ENCODE measurements at regions not wholly inside any gene's neighbourhood (a gene's known extent, or its start where the extent isn't known, plus 50 kb on each side); places are given as distances from the start of the nearest gene placed in this dataset.

GRCh38 chr3:25287291-25287884 lies 140.7 kb upstream of the RARB start:
- Histone ChIP-seq H3K27me3 (ENCODE audit: control insufficient read depth in 2 of 2, insufficient read depth in 2 of 2, low read length in 2 of 2) (peaks cover 0 to under 1% of the 10 kb centered on the region in 2 experiments), H3K4me3 (replicated peaks in 1 of 3; ENCODE audit: insufficient read depth in 1 of 3, low read depth in 1 of 3, low read length in 3 of 3) (no peak overlapping the region), H3K9me1 (replicated peaks; ENCODE audit: control insufficient read depth, extremely low read depth, insufficient read depth, low read length) (no peaks in the 10 kb centered on the region), H3K9ac (replicated peaks; ENCODE audit: extremely low read depth, insufficient read depth, low read length) (no peak overlapping the region), H3K27ac (ENCODE audit: insufficient read depth, low read depth, low read length) (no peak overlapping the region), H4K20me1 (replicated peaks; ENCODE audit: control insufficient read depth, extremely low read depth, insufficient read depth, low read length) (no peaks in the 10 kb centered on the region), H3K36me3 (ENCODE audit: control insufficient read depth in 2 of 2, extremely low read depth in 1 of 2, insufficient read depth in 2 of 2, low read length in 2 of 2) (no peaks in the 10 kb centered on the region), H3K79me2 (ENCODE audit: control insufficient read depth, insufficient read depth, low read length) (no peaks in the 10 kb centered on the region), H3K9me3 (replicated peaks; ENCODE audit: control insufficient read depth, insufficient read depth, low read length) (no peaks in the 10 kb centered on the region), H3K4me1 (ENCODE audit: control insufficient read depth, extremely low read depth, insufficient read depth, low read length) (no peaks in the 10 kb centered on the region), H2AFZ (ENCODE audit: low read depth, low read length) (no peak overlapping the region), H3K4me2 (ENCODE audit: insufficient read depth, low read length) (no peak overlapping the region)
- FAIRE-seq (no peak), DNase-seq (ENCODE audit: low read depth, low spot score) (no peak)
- dilution Hi-C loops (cut with MboI; ENCODE audit: extremely low pct_ligation_motif_present, low sequenced_read_pairs) = no loop called here
- ChIA-PET CTCF (no interaction called here), POLR2A (no interaction called here)
- TF ChIP-seq POLR2A (IDR thresholded peaks at IDR 0.05; ENCODE audit: low read depth, low read length) (no peak), EZH2 (IDR thresholded peaks at IDR 0.05; ENCODE audit: borderline replicate concordance, low read depth, low read length, severe bottlenecking) (no peak), MAX (IDR thresholded peaks at IDR 0.05; ENCODE audit: insufficient read depth, insufficient read length) (no peak), POLR2AphosphoS5 (IDR thresholded peaks at IDR 0.05; ENCODE audit: insufficient read depth, low read depth, low read length) (no peak), JUN (IDR thresholded peaks at IDR 0.05; ENCODE audit: borderline replicate concordance, insufficient read depth, insufficient read length, low read depth) (no peak), GATA2 (IDR thresholded peaks at IDR 0.05; ENCODE audit: insufficient read depth, insufficient read length, low read depth, low read length) (no peak), FOS (IDR thresholded peaks at IDR 0.05; ENCODE audit: borderline replicate concordance, insufficient read depth, low read length) (no peak), MYC (IDR thresholded peaks at IDR 0.05; ENCODE audit: low read depth, low read length) (no peak)
- TF ChIP-seq, protein P1, sequence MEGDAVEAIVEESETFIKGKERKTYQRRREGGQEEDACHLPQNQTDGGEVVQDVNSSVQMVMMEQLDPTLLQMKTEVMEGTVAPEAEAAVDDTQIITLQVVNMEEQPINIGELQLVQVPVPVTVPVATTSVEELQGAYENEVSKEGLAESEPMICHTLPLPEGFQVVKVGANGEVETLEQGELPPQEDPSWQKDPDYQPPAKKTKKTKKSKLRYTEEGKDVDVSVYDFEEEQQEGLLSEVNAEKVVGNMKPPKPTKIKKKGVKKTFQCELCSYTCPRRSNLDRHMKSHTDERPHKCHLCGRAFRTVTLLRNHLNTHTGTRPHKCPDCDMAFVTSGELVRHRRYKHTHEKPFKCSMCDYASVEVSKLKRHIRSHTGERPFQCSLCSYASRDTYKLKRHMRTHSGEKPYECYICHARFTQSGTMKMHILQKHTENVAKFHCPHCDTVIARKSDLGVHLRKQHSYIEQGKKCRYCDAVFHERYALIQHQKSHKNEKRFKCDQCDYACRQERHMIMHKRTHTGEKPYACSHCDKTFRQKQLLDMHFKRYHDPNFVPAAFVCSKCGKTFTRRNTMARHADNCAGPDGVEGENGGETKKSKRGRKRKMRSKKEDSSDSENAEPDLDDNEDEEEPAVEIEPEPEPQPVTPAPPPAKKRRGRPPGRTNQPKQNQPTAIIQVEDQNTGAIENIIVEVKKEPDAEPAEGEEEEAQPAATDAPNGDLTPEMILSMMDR (IDR thresholded peaks at IDR 0.05; ENCODE audit: extremely low read depth in 1 of 2, insufficient read depth in 1 of 2, low read depth in 1 of 2, low read length in 2 of 2) = no peak
- intact Hi-C loops (cut with micrococcal nuclease) = no loop called here
- no TSS peak for BruUV-seq (replicated peaks)

Measured in endothelial cell of umbilical vein (primary cell).